GM19238 (cell line): ENCODE measurements at regions not wholly inside any gene's neighbourhood (a gene's known extent, or its start where the extent isn't known, plus 50 kb on each side); places are given as distances from the start of the nearest gene placed in this dataset.

ENCODE experiments used
- DNase-seq: peaks from one replicate; pipeline ENCODE4 v3.0.0; 2011; ENCODE audit warnings: low spot score; ENCODE audit not compliant: insufficient read length

- DNase-seq: no peak
These were observed 64.4 kb downstream of the DIO2 start for GRCh38 chr14:80146941-80147340.

GRCh38 chr14:80136358-80136757 is 74.9 kb downstream of the DIO2 start:
- no peak for DNase-seq

- DNase-seq: no peak
These were observed 75.8 kb downstream of the DIO2 start for GRCh38 chr14:80135305-80136088.

GRCh38 chr14:80134321-80134720 is 77.0 kb downstream of the DIO2 start:
- DNase-seq: no peak

GRCh38 chr14:80133457-80133856 is 77.8 kb downstream of the DIO2 start:
- DNase-seq: no peak

- DNase-seq: no peak
These were observed 83.8 kb downstream of the DIO2 start for GRCh38 chr14:80127466-80127865.

- no peak for DNase-seq
These were observed 86.5 kb downstream of the DIO2 start for GRCh38 chr14:80124794-80125193.

- no peak for DNase-seq
These were observed 93.4 kb downstream of the DIO2 start for GRCh38 chr14:80117876-80118275.

- DNase-seq: no peak
These were observed 95.1 kb downstream of the DIO2 start for GRCh38 chr14:80116157-80116556.

GRCh38 chr14:80110721-80111120 is 100.6 kb downstream of the DIO2 start:
- no peak for DNase-seq

GRCh38 chr14:80109055-80109454 is 102.2 kb downstream of the DIO2 start:
- no peak for DNase-seq

- no peak for DNase-seq
These were observed 102.9 kb downstream of the DIO2 start for GRCh38 chr14:80108430-80108829.

GRCh38 chr14:80105488-80105994 is 105.8 kb downstream of the DIO2 start:
- DNase-seq: no peak

GRCh38 chr14:80101835-80102234 is 109.5 kb downstream of the DIO2 start:
- DNase-seq: no peak

GRCh38 chr14:80100681-80101080 is 110.6 kb downstream of the DIO2 start:
- DNase-seq: no peak

GRCh38 chr14:80095623-80096022 is 115.7 kb downstream of the DIO2 start:
- no peak for DNase-seq

- DNase-seq: no peak
These were observed 123.9 kb downstream of the DIO2 start for GRCh38 chr14:80087411-80087810.

- no peak for DNase-seq
These were observed 127.1 kb downstream of the DIO2 start for GRCh38 chr14:80084196-80084595.

GRCh38 chr14:80080601-80081000 is 130.7 kb downstream of the DIO2 start:
- no peak for DNase-seq

- no peak for DNase-seq
These were observed 132.8 kb downstream of the DIO2 start for GRCh38 chr14:80078501-80078900.

- no peak for DNase-seq
These were observed 134.0 kb downstream of the DIO2 start for GRCh38 chr14:80077262-80077661.

- no peak for DNase-seq
These were observed 136.3 kb downstream of the DIO2 start for GRCh38 chr14:80074900-80075574.

- DNase-seq: no peak
These were observed 152.3 kb downstream of the DIO2 start for GRCh38 chr14:80059041-80059440.
